ENCODE measurements at regions not wholly inside any gene's neighbourhood (a gene's known extent, or its start where the extent isn't known, plus 50 kb on each side); places are given as distances from the start of the nearest gene placed in this dataset.

- H3K4me3 ChIP-seq (ENCODE audit: low read length): no peak overlapping the region
- H3K27ac ChIP-seq (ENCODE audit: low read length): no peak overlapping the region
- no peaks in the 10 kb centered on the region for H3K27me3 ChIP-seq (ENCODE audit: control insufficient read depth, insufficient read depth, low read length)
- DNase-seq (no peak), ATAC-seq (no peak)
- H3K9me3 ChIP-seq (ENCODE audit: control insufficient read depth, insufficient read depth, low read length): no peaks in the 10 kb centered on the region
- H3K36me3 ChIP-seq (ENCODE audit: control insufficient read depth, insufficient read depth, low read length): no peaks in the 10 kb centered on the region
- whole genome bisulfite sequencing (ENCODE audit: insufficient coverage): 82% methylated on average over 7 of the region's 8 CpGs
- intact Hi-C loops (cut with micrococcal nuclease): no loop called here
- peaks cover 7% of the 10 kb centered on the region in 2 donors for H3K4me1 Mint-ChIP-seq
- H3K27me3 Mint-ChIP-seq (ENCODE audit: low read depth in 2 of 2): no peaks in the 10 kb centered on the region
- TF ChIP-seq CTCF (IDR thresholded peaks at IDR 0.05): no peak
- H3K27ac Mint-ChIP-seq: no peak overlapping the region
- H3K4me1 ChIP-seq (ENCODE audit: control insufficient read depth, insufficient read depth, low read length): no peaks in the 10 kb centered on the region
- no peaks in the 10 kb centered on the region for H3K9me3 Mint-ChIP-seq
- no peaks in the 10 kb centered on the region for H3K36me3 Mint-ChIP-seq
- H3K4me3 Mint-ChIP-seq: no peak overlapping the region
Observed at GRCh38 chr15:35674873-35675781, 129.2 kb upstream of the DPH6 start.

DNA sequence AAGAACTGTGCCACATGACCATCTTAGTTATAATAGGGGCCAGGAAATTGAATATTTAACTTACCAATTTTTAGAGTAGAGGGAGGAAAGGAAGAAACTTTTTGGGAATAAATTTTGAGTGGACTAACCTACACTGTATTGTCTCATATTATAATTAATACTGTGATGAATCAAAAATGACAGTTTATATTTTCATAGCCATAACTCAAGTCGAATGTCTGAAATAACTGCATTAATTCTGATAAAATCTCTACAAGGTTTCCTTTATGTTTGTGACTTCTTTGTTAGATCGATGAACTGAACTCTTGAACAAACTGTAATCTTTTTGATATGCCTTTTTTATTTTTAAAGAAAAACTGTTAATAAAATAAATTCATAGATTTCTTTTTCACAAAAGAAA lies 132.8 kb upstream of the DPH6 start:
- TF ChIP-seq CTCF (IDR thresholded peaks at IDR 0.05): no peak
- intact Hi-C loops (cut with micrococcal nuclease): no loop called here
- Histone ChIP-seq H3K36me3 (ENCODE audit: control insufficient read depth, insufficient read depth, low read length) (no peaks in the 10 kb centered on the region), H3K4me1 (ENCODE audit: control insufficient read depth, insufficient read depth, low read length) (no peaks in the 10 kb centered on the region), H3K4me3 (ENCODE audit: low read length) (no peak overlapping the region), H3K27ac (ENCODE audit: low read length) (no peak overlapping the region), H3K27me3 (ENCODE audit: control insufficient read depth, insufficient read depth, low read length) (no peaks in the 10 kb centered on the region), H3K9me3 (ENCODE audit: control insufficient read depth, insufficient read depth, low read length) (no peaks in the 10 kb centered on the region)
- H3K9me3 Mint-ChIP-seq: no peaks in the 10 kb centered on the region
- no peaks in the 10 kb centered on the region for H3K36me3 Mint-ChIP-seq
- no peak for DNase-seq
- no peak for ATAC-seq
- no peak overlapping the region for H3K27ac Mint-ChIP-seq
- no peak overlapping the region for H3K4me3 Mint-ChIP-seq
- WGBS (ENCODE audit: insufficient coverage): no CpG with 5 or more reads among the region's 2 CpGs
- no peaks in the 10 kb centered on the region for H3K4me1 Mint-ChIP-seq
- no peaks in the 10 kb centered on the region for H3K27me3 Mint-ChIP-seq (ENCODE audit: low read depth in 2 of 2)

DNA sequence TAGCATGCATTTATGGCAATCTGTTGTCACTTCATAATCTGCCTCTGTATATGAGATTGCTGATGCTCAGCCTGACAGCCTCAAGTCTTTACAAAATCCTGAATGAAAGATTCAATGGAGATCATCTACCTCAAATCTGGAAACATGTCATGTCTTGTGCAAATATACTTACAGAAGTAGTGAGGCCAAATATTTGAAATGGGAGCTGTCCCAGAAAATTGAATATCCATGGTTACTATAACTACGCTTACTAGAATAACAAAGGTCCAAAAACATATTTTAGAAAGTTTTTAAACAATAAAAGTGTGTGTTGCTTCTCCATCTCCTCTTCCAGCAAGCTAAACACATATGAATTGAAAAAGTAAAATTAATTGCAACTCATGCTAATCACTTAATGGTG lies 133.2 kb upstream of the DPH6 start:
- Histone ChIP-seq H3K27ac (ENCODE audit: low read length) (no peak overlapping the region), H3K27me3 (ENCODE audit: control insufficient read depth, insufficient read depth, low read length) (no peaks in the 10 kb centered on the region), H3K4me1 (ENCODE audit: control insufficient read depth, insufficient read depth, low read length) (no peaks in the 10 kb centered on the region), H3K36me3 (ENCODE audit: control insufficient read depth, insufficient read depth, low read length) (no peaks in the 10 kb centered on the region), H3K4me3 (ENCODE audit: low read length) (no peak overlapping the region), H3K9me3 (ENCODE audit: control insufficient read depth, insufficient read depth, low read length) (no peaks in the 10 kb centered on the region)
- Mint-ChIP-seq H3K27ac (no peak overlapping the region), H3K27me3 (ENCODE audit: low read depth in 2 of 2) (no peaks in the 10 kb centered on the region), H3K4me1 (no peaks in the 10 kb centered on the region), H3K36me3 (no peaks in the 10 kb centered on the region), H3K9me3 (no peaks in the 10 kb centered on the region), H3K4me3 (no peak overlapping the region)
- DNase-seq (no peak), ATAC-seq (no peak)
- no peak for TF ChIP-seq CTCF (IDR thresholded peaks at IDR 0.05)
- intact Hi-C loops (cut with micrococcal nuclease): no loop called here
- no CpG with 5 or more reads among the region's 1 CpG for WGBS (ENCODE audit: insufficient coverage)

- TF ChIP-seq CTCF (IDR thresholded peaks at IDR 0.05): no peak
- H3K4me3 Mint-ChIP-seq: no peak overlapping the region
- H3K27me3 ChIP-seq (ENCODE audit: control insufficient read depth, insufficient read depth, low read length): no peaks in the 10 kb centered on the region
- no peak for ATAC-seq
- no peak overlapping the region for H3K4me3 ChIP-seq (ENCODE audit: low read length)
- H3K36me3 Mint-ChIP-seq: no peaks in the 10 kb centered on the region
- peaks cover 0 to 3% of the 10 kb centered on the region in 2 donors for H3K27me3 Mint-ChIP-seq (ENCODE audit: low read depth in 2 of 2)
- H3K9me3 Mint-ChIP-seq: peaks cover 0 to 2% of the 10 kb centered on the region in 2 donors
- H3K4me1 ChIP-seq (ENCODE audit: control insufficient read depth, insufficient read depth, low read length): no peaks in the 10 kb centered on the region
- no peak overlapping the region for H3K27ac Mint-ChIP-seq
- H3K4me1 Mint-ChIP-seq: no peaks in the 10 kb centered on the region
- DNase-seq: no peak
- no peaks in the 10 kb centered on the region for H3K36me3 ChIP-seq (ENCODE audit: control insufficient read depth, insufficient read depth, low read length)
- no peak overlapping the region for H3K27ac ChIP-seq (ENCODE audit: low read length)
- 73% methylated on average over 1 of the region's 1 CpG for WGBS (ENCODE audit: insufficient coverage)
- intact Hi-C loops (cut with micrococcal nuclease): no loop called here
- no peaks in the 10 kb centered on the region for H3K9me3 ChIP-seq (ENCODE audit: control insufficient read depth, insufficient read depth, low read length)
Observed at GRCh38 chr15:35680951-35681350, 135.0 kb upstream of the DPH6 start.

Measured in natural killer cell (primary cell).